Lower leg skin (tissue), 4 donors: ENCODE measurements at regions not wholly inside any gene's neighbourhood (a gene's known extent, or its start where the extent isn't known, plus 50 kb on each side); places are given as distances from the start of the nearest gene placed in this dataset.

Source experiments
- DNase-seq, 2 donors: peaks; one replicate each; pipeline ENCODE4 v3.0.0-alpha.2; 2019; ENCODE audit warnings: low spot score in 2 of 2
- H3K4me3 ChIP-seq: fragments of 200-600 bp; sonication (generic); 2 replicates; pipeline ENCODE4 v1.5.1; 2017; ENCODE audit warnings: mild to moderate bottlenecking, low read depth; ENCODE audit not compliant: poor library complexity, severe bottlenecking
- CTCF ChIP-seq, 3 donors: fragments of 450-650 bp; IDR thresholded peaks; one replicate each; pipeline ENCODE4 v1.5.1; 2016; ENCODE audit warnings: antibody characterized with exemption in 3 of 3, mild to moderate bottlenecking in 3 of 3, moderate library complexity in 2 of 3
- POLR2A ChIP-seq, 2 donors: fragments of 450-650 bp; IDR thresholded peaks; one replicate each; pipeline ENCODE4 v1.6.1; 2016 to 2017; ENCODE audit warnings: antibody characterized with exemption in 2 of 2, mild to moderate bottlenecking in 1 of 2, moderate library complexity in 1 of 2
- WGBS, 2 donors: methylation state at CpG; one replicate each; pipeline ENCODE4 v1.1.5; 2018; 5-methylcytosine and 5-hydroxymethylcytosine counted together
- intact Hi-C: fragments of 100-400 bp; cut with DNase I; formaldehyde crosslinking; loops from one replicate; pipeline ENCODE4 v1.15.0; 2023; ENCODE audit warnings: low total_unique reads

DNA sequence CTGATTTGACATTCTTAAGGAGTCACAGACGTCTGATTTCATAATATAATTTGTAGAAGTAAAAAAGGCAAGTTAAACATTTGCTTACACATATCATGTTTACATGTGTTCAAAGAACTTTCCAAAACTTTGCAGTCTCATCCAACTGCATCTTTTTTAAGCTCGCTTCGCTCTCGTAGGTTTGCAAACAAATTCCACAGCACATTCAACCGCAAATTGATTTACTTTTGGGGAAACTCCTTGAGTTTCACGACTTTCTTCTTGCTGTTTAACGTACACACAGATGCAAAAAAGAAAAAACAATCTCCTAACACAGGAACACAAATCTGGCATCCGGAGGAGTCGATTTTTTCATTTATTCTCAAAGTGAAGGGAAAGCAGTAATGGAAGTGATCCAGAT is 1149.5 kb downstream of the VRK1 start:
- no peak for DNase-seq
- 84 to 86% methylated on average over 9 of the region's 9 CpGs for WGBS, 2 donors
- no peak for TF ChIP-seq POLR2A (IDR thresholded peaks at IDR 0.05)
- no peak for TF ChIP-seq CTCF (IDR thresholded peaks at IDR 0.05)
- H3K4me3 ChIP-seq = no peak overlapping the region
- intact Hi-C loops = no loop called here

- intact Hi-C loops = no loop called here
- H3K4me3 ChIP-seq = no peak overlapping the region
- 29 to 37% methylated on average over 11 to 13 of the region's 13 CpGs for WGBS, 2 donors
- TF ChIP-seq CTCF (IDR thresholded peaks at IDR 0.05) (no peak), POLR2A (IDR thresholded peaks at IDR 0.05) (no peak)
- no peak for DNase-seq
Observed at GRCh38 chr14:97948841-97949240, 1151.7 kb downstream of the VRK1 start.

GRCh38 chr14:97956581-97957340 is 1159.6 kb downstream of the VRK1 start:
- TF ChIP-seq CTCF (IDR thresholded peaks at IDR 0.05) (no peak), POLR2A (IDR thresholded peaks at IDR 0.05) (no peak)
- 31 to 43% methylated on average over 13 of the region's 13 CpGs for WGBS, 2 donors
- no peak overlapping the region for H3K4me3 ChIP-seq
- DNase-seq = no peak
- intact Hi-C loops = no loop called here

DNA sequence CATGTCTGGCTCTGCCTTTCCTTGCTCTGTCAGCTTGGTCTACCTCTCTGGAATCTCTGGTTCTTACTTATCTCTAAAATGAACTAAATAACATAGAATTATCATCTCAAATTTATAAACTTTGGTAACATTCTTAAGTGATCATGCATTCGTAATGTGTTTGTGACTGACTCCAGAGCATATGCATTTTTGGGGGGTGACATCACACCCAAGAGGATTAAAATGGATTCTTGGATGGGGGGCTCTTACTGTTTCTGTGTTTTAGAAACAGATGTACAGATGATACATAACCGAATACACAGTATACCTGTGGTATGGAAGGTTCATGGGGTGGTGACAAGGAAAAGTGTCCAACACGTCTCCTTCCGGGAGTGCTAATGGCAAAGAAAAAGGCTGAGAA is 1162.1 kb downstream of the VRK1 start:
- WGBS, 2 donors = 96 to 97% methylated on average over 4 of the region's 4 CpGs
- DNase-seq = no peak
- TF ChIP-seq CTCF (IDR thresholded peaks at IDR 0.05) (no peak), POLR2A (IDR thresholded peaks at IDR 0.05) (no peak)
- no peak overlapping the region for H3K4me3 ChIP-seq
- intact Hi-C loops = no loop called here

GRCh38 chr14:97960436-97960835 is 1163.3 kb downstream of the VRK1 start:
- no peak for DNase-seq
- intact Hi-C loops = no loop called here
- no peak overlapping the region for H3K4me3 ChIP-seq
- TF ChIP-seq CTCF (IDR thresholded peaks at IDR 0.05) (no peak), POLR2A (IDR thresholded peaks at IDR 0.05) (no peak)
- 75 to 81% methylated on average over 4 of the region's 4 CpGs for WGBS, 2 donors

- WGBS, 2 donors = 0% methylated on average over 1 of the region's 1 CpG
- intact Hi-C loops = no loop called here
- no peak overlapping the region for H3K4me3 ChIP-seq
- no peak for TF ChIP-seq CTCF (IDR thresholded peaks at IDR 0.05)
- TF ChIP-seq POLR2A (IDR thresholded peaks at IDR 0.05) = no peak
- DNase-seq = no peak
Observed at GRCh38 chr14:97970222-97970621, 1173.0 kb downstream of the VRK1 start.
